HCT116 (cell line): ENCODE measurements at regions not wholly inside any gene's neighbourhood (a gene's known extent, or its start where the extent isn't known, plus 50 kb on each side); places are given as distances from the start of the nearest gene placed in this dataset.

Source experiments
- ATAC-seq: fragments of 200-7000 bp; cut with Tn5 transposase; 2 replicates; pipeline ENCODE4 v1.9.1; 2020; ENCODE audit warnings: mild to moderate bottlenecking, moderate library complexity
- BruUV-seq: library from RNA; stranded (reverse); fragments of 400-500 nt; replicated peaks from 2 replicates; lab custom pipeline; 2021; lab: Mats Ljungman, UMichigan
- CTCF ChIA-PET: fragments of 300-600 bp; sonication (Branson Sonifier 250); formaldehyde crosslinking; loops from one replicate; lab custom pipeline; 2021; ENCODE audit warnings: antibody characterized with exemption; lab: Charles Lee
- POLR2A ChIA-PET: fragments of 300-600, 350-600 bp; sonication (Branson Sonifier 250); formaldehyde crosslinking; loops from one replicate; lab custom pipeline; 2021; ENCODE audit warnings: antibody characterized with exemption; lab: Charles Lee
- RAD21 ChIA-PET, 2 experiments: fragments of 300-600 bp; sonication (Branson Sonifier 250); formaldehyde crosslinking; loops; one replicate each; lab custom pipeline; 2023; ENCODE audit warnings: low total read pairs in 2 of 2; ENCODE audit not compliant: uncharacterized antibody in 2 of 2, unreplicated experiment in 2 of 2, low non-redundant PET in 1 of 2; lab: Charles Lee
- DNase-seq: peaks from one replicate; pipeline ENCODE4 v3.0.0-alpha.2; 2010; ENCODE audit warnings: low read depth, low spot score
- H2AFZ ChIP-seq: fragments of 200-600 bp; shearing (Covaris generic), sonication (generic); 2 replicates; pipeline ENCODE4 v1.6.1; 2017; ENCODE audit warnings: low read depth, mixed run types, mixed read lengths, antibody characterized with exemption, low read length; ENCODE audit not compliant: poor library complexity, severe bottlenecking
- H3K27ac ChIP-seq: 2 replicates; pipeline ENCODE4 v1.5.1; 2012; ENCODE audit warnings: low read depth, low read length
- H3K27me3 ChIP-seq: fragments of 200-600 bp; sonication (generic); 2 replicates; pipeline ENCODE4 v1.6.1; 2016; ENCODE audit warnings: mixed run types, low read length, mixed read lengths; ENCODE audit not compliant: insufficient read depth
- H3K36me3 ChIP-seq, 2 experiments: fragments of 200-500 bp in 1 of 2; fragments of 200-600 bp in 1 of 2; sonication (Bioruptor generic) in 1 of 2; sonication (generic) in 1 of 2; 2 replicates each; pipeline versions ENCODE4 v1.5.1 to v1.6.1; 2014 to 2016; ENCODE audit warnings: low read length in 2 of 2, inconsistent platforms in 1 of 2, mixed read lengths in 1 of 2, mixed run types in 1 of 2; ENCODE audit not compliant: insufficient read depth in 2 of 2, control insufficient read depth in 1 of 2
- H3K4me1 ChIP-seq, 2 experiments: fragments of 200-600 bp in 1 of 2; sonication (generic) in 1 of 2; 2 replicates each; pipeline versions ENCODE4 v1.5.1 to v1.6.1; 2012 to 2017; ENCODE audit warnings: low read length in 2 of 2, inconsistent platforms in 1 of 2, mild to moderate bottlenecking in 1 of 2, mixed read lengths in 1 of 2, mixed run types in 1 of 2, moderate library complexity in 1 of 2; ENCODE audit not compliant: insufficient read depth in 2 of 2, control insufficient read depth in 1 of 2
- H3K4me2 ChIP-seq: fragments of 200-600 bp; sonication (generic); 2 replicates; pipeline ENCODE4 v1.6.1; 2017; ENCODE audit warnings: mixed run types, low read length, mixed read lengths
- H3K4me3 ChIP-seq, 2 experiments: fragments of 200-600 bp in 1 of 2; sonication (generic) in 1 of 2; replicated peaks in 1 of 2; 2 replicates each; pipeline ENCODE4 v1.5.1; 2011 to 2016; ENCODE audit warnings: low read length in 2 of 2, control low read depth in 1 of 2, low read depth in 1 of 2, mild to moderate bottlenecking in 1 of 2, mixed read lengths in 1 of 2, mixed run types in 1 of 2
- H3K79me2 ChIP-seq: fragments of 200-600 bp; sonication (generic); 2 replicates; pipeline ENCODE4 v1.6.1; 2017; ENCODE audit warnings: mild to moderate bottlenecking, mixed run types, low read length, moderate library complexity, mixed read lengths; ENCODE audit not compliant: insufficient read depth
- H3K9ac ChIP-seq: fragments of 200-600 bp; sonication (generic); 2 replicates; pipeline ENCODE4 v1.6.1; 2016; ENCODE audit warnings: low read length, mixed read lengths
- H3K9me2 ChIP-seq: fragments of 200-600 bp; sonication (generic), shearing (Covaris generic); 2 replicates; pipeline ENCODE4 v1.6.1; 2017; ENCODE audit warnings: mixed run types, mild to moderate bottlenecking, moderate library complexity; ENCODE audit not compliant: insufficient read depth
- H3K9me3 ChIP-seq, 2 experiments: fragments of 200-500 bp in 1 of 2; fragments of 200-600 bp in 1 of 2; sonication (Bioruptor generic) in 1 of 2; sonication (generic) in 1 of 2; 2 replicates each; pipeline ENCODE4 v1.6.1; 2014 to 2017; ENCODE audit warnings: low read length in 2 of 2, mixed read lengths in 2 of 2, inconsistent platforms in 1 of 2, low read depth in 1 of 2, mild to moderate bottlenecking in 1 of 2, mixed run types in 1 of 2, moderate library complexity in 1 of 2; ENCODE audit not compliant: control insufficient read depth in 1 of 2, insufficient read depth in 1 of 2
- H4K20me1 ChIP-seq: fragments of 200-600 bp; sonication (generic), shearing (Covaris generic); 2 replicates; pipeline ENCODE4 v1.6.1; 2017; ENCODE audit warnings: mixed run types, mild to moderate bottlenecking, moderate library complexity; ENCODE audit not compliant: insufficient read depth
- ATF3 ChIP-seq: IDR thresholded peaks from 2 replicates; pipeline ENCODE4 v1.6.1; 2012
- ELF1 ChIP-seq: IDR thresholded peaks from 2 replicates; pipeline ENCODE4 v1.6.1; 2012; ENCODE audit warnings: low read depth, borderline replicate concordance
- FOSL1 ChIP-seq: IDR thresholded peaks from 2 replicates; pipeline ENCODE4 v1.6.1; 2012; ENCODE audit warnings: low read depth
- JUND ChIP-seq: IDR thresholded peaks from 2 replicates; pipeline ENCODE4 v1.6.1; 2012
- POLR2A ChIP-seq: IDR thresholded peaks from 2 replicates; pipeline ENCODE4 v1.7.0; 2011; ENCODE audit warnings: borderline replicate concordance; ENCODE audit not compliant: insufficient read depth, insufficient read length; ENCODE audit errors: extremely low read depth
- POLR2AphosphoS5 ChIP-seq: IDR thresholded peaks from 2 replicates; pipeline ENCODE4 v1.6.1; 2011; ENCODE audit warnings: mild to moderate bottlenecking, low read depth, low read length, moderate library complexity
- SIN3A ChIP-seq: IDR thresholded peaks from 2 replicates; pipeline ENCODE4 v1.6.1; 2012; ENCODE audit warnings: low read depth
- ZNF274 ChIP-seq: fragments of 200-500 bp; sonication (Bioruptor generic); IDR thresholded peaks from 2 replicates; pipeline ENCODE4 v1.6.1; 2014; ENCODE audit warnings: mild to moderate bottlenecking, low read depth, low read length, inconsistent platforms
- intact Hi-C: fragments of 100-400 bp; cut with micrococcal nuclease; formaldehyde crosslinking; loops from 2 replicates; pipeline ENCODE4 v1.10.0; 2022
- TF ChIP-seq, protein P1 (sequence below), 3 experiments: fragments of 200-600 bp in 1 of 3; sonication (generic) in 1 of 3; IDR thresholded peaks in 2 of 3; conservative IDR thresholded peaks in 1 of 3; 2 replicates each; pipeline ENCODE4 v1.5.1; 2012 to 2017; ENCODE audit warnings: low read depth in 2 of 3, low read length in 2 of 3, antibody characterized with exemption in 1 of 3, borderline replicate concordance in 1 of 3, control low read depth in 1 of 3, mild to moderate bottlenecking in 1 of 3, mixed read lengths in 1 of 3, mixed run types in 1 of 3, moderate library complexity in 1 of 3; ENCODE audit not compliant: insufficient read depth in 1 of 3
- TF ChIP-seq, protein P2 (sequence below): IDR thresholded peaks from 2 replicates; pipeline ENCODE4 v1.6.1; 2011; ENCODE audit warnings: mild to moderate bottlenecking, low read length, moderate library complexity; ENCODE audit not compliant: insufficient replicate concordance; ENCODE audit errors: extremely low read depth
- TF ChIP-seq, protein P3 (sequence below): IDR thresholded peaks from 2 replicates; pipeline ENCODE4 v1.6.1; 2012

DNA sequence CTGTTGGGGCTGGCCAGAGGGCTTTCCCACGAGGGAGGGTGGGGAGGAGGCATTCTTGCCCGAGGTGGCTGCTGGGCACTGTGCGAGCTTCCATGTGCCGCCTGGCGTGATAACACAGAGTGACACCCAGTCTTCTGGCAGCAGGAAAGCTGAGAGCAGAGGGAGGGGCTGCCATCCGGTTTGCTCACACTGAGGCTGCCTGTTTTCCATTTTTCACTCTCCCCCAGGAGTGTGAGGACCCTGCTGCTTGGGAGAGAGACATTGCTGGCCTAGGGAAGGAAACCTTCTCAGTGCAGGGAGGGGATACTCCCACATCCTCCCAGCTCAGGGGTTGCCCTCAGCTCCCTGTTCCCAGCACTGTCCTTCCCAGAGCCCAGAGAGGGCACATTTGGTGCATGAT lies 73.1 kb downstream of the INHBB start:
- Histone ChIP-seq H4K20me1 (no peaks in the 10 kb centered on the region), H3K36me3 (no peaks in the 10 kb centered on the region), H3K27me3 (peaks cover 20% of the 10 kb centered on the region; the same call in 1 of the 2 replicates), H3K4me2 (no peak overlapping the region), H2AFZ (no peak overlapping the region), H3K9me2 (no peaks in the 10 kb centered on the region), H3K9ac (no peak overlapping the region), H3K4me3 (no peak overlapping the region), H3K79me2 (no peaks in the 10 kb centered on the region), H3K27ac (no peak overlapping the region), H3K4me1 (no peaks in the 10 kb centered on the region), H3K9me3 (no peaks in the 10 kb centered on the region)
- ChIA-PET CTCF (no interaction called here), RAD21 (no interaction called here), POLR2A (no interaction called here)
- no TSS peak for BruUV-seq
- DNase-seq = no peak
- TF ChIP-seq, protein P1, sequence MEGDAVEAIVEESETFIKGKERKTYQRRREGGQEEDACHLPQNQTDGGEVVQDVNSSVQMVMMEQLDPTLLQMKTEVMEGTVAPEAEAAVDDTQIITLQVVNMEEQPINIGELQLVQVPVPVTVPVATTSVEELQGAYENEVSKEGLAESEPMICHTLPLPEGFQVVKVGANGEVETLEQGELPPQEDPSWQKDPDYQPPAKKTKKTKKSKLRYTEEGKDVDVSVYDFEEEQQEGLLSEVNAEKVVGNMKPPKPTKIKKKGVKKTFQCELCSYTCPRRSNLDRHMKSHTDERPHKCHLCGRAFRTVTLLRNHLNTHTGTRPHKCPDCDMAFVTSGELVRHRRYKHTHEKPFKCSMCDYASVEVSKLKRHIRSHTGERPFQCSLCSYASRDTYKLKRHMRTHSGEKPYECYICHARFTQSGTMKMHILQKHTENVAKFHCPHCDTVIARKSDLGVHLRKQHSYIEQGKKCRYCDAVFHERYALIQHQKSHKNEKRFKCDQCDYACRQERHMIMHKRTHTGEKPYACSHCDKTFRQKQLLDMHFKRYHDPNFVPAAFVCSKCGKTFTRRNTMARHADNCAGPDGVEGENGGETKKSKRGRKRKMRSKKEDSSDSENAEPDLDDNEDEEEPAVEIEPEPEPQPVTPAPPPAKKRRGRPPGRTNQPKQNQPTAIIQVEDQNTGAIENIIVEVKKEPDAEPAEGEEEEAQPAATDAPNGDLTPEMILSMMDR (IDR thresholded peaks at IDR 0.05 in 2 of 3, conservative IDR thresholded peaks at IDR 0.05 in 1 of 3; ENCODE audit: borderline replicate concordance in 1 of 3, insufficient read depth in 1 of 3, low read depth in 2 of 3, low read length in 2 of 3) = no peak
- TF ChIP-seq JUND (no peak), ELF1 (no peak), FOSL1 (no peak), POLR2A (no peak), ATF3 (no peak), SIN3A (no peak), POLR2AphosphoS5 (no peak), ZNF274 (no peak)
- TF ChIP-seq, protein P2, sequence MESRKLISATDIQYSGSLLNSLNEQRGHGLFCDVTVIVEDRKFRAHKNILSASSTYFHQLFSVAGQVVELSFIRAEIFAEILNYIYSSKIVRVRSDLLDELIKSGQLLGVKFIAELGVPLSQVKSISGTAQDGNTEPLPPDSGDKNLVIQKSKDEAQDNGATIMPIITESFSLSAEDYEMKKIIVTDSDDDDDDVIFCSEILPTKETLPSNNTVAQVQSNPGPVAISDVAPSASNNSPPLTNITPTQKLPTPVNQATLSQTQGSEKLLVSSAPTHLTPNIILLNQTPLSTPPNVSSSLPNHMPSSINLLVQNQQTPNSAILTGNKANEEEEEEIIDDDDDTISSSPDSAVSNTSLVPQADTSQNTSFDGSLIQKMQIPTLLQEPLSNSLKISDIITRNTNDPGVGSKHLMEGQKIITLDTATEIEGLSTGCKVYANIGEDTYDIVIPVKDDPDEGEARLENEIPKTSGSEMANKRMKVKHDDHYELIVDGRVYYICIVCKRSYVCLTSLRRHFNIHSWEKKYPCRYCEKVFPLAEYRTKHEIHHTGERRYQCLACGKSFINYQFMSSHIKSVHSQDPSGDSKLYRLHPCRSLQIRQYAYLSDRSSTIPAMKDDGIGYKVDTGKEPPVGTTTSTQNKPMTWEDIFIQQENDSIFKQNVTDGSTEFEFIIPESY = no peak
- TF ChIP-seq, protein P3, sequence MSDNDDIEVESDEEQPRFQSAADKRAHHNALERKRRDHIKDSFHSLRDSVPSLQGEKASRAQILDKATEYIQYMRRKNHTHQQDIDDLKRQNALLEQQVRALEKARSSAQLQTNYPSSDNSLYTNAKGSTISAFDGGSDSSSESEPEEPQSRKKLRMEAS = no peak
- ATAC-seq = no peak
- intact Hi-C loops = no loop called here
